ENCODE measurements at regions not wholly inside any gene's neighbourhood (a gene's known extent, or its start where the extent isn't known, plus 50 kb on each side); places are given as distances from the start of the nearest gene placed in this dataset.

DNA sequence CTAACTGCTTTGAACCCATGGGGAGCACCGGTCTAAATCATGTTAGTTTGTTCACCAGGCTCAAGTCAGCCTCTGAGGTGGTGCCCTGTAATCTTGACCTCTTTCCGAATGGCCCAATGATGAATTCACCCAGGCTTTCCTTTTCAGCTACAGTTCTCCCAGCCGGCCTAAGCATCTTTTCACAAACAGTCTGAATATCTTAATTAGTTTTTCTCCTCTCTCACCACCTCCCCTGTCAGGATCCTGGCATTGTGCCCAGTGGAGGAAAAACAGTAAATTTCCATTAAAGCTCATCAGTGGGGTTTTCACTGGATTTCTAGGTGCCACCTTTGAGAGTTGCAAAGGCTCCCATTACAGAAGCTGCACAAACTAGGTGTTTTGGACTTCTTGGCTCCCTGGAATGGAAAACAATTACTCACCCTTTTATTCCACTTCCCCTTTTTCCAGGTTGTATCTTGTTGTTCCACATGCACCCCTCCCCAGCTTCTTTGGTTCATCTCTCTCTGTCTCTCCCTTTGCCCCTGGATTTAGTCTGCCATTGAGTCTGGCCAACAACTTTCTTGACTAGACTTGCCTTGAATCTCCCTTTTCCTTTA lies 69.4 kb upstream of the ADAMTSL1 start:
- FAIRE-seq: no peak

DNA sequence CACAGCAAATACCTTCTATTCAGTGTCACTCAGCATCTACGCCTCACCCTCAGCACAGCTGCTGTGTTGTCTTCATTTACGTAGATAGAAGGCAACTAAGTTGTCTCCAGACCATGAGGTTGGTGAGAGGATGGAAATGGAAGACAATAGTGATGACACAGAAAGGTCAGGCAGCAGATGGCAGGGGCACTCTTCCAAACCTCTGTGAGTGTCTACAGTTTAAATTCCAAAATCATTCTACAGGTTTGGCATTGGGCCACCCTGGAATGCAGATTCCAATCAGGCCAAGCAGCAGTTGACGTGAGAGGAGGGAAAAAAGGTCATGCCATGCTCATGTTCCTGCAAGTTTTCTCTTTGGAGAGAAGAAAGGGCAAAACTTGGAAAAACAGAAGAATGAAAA lies 68.7 kb upstream of the ADAMTSL1 start:
- FAIRE-seq: no peak

- FAIRE-seq: no peak
Observed at GRCh38 chr9:18410983-18411382, 63.0 kb upstream of the ADAMTSL1 start.

DNA sequence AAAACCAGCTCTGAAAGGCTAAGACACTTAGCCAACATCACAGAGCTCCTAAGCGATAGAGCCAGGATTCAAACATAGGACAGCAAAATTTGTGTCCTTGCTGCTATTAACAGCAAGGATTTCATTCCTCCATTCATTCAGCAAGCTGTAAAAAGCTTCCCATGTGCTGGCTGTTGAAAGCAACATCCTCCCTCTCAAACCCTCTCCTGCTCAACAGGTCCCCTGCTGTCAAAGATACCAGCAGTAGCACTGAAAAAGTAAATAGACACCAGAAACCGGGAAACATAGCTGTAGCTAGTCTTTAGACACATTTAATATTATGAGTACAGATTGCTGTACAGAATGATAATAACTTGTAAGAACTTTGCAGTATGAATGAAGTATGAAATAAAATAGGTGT lies 52.6 kb upstream of the ADAMTSL1 start:
- no peak for FAIRE-seq

GRCh38 chr9:18422296-18423036 lies 51.5 kb upstream of the ADAMTSL1 start:
- no peak for FAIRE-seq

DNA sequence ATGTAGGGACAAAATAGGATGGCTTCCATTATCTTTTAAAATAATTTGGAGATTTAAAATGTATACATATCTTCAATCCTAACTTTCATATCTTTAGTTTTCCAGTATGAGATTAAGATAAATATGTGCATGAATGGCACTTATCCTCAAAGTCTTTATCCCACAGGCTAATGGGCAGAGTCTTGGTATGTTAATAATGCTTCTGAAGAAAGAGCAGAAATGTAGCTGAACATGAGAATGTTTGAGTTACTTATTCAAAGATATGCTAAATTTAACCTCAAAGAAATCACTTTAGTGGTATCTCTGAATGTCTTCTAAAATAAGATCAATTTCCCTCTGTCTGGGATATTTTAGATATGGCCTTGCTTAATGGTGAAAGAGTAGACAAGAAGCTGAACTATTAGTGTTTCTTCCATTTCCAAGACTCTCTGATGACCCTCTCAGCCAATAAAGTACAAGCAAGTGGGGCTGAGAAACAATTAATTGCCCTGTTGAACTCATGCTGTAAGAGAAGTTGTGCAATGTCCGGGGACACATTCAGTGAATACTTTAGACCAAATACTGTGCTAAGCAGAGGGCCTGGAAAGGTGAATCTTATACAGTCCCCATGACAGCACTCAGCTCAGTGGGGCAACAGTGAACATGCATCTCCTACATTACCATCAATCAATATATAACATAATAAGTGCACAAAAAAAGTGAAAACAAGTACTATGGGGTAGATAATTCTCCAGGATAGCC lies 50.0 kb upstream of the ADAMTSL1 start:
- FAIRE-seq: no peak
